A549 (cell line): ENCODE measurements at regions not wholly inside any gene's neighbourhood (a gene's known extent, or its start where the extent isn't known, plus 50 kb on each side); places are given as distances from the start of the nearest gene placed in this dataset.
A peak's percentile ranks its signal among the peaks of the same experiment; 100 is the strongest.

Experiments
- ATAC-seq, 2 experiments: fragments of 200-7000 bp in 1 of 2; fragments of >200 bp in 1 of 2; cut with Nextera tagmentation in 1 of 2; cut with Tn5 transposase in 1 of 2; 3 replicates each; pipeline versions ENCODE4 v1.8.0 to v1.9.1; 2018 to 2020; ENCODE audit warnings: mild to moderate bottlenecking in 1 of 2, moderate library complexity in 1 of 2
- CTCF ChIA-PET: fragments of 300-600 bp; sonication (Branson Sonifier 250); formaldehyde crosslinking; extraction: SDS; loops from one replicate; lab custom pipeline; 2021; ENCODE audit warnings: antibody characterized with exemption, inconsistent platforms; lab: Yijun Ruan, JAX
- POLR2A ChIA-PET: fragments of 350-600 bp; formaldehyde crosslinking; extraction: SDS; loops from one replicate; lab custom pipeline; 2021; ENCODE audit warnings: antibody characterized with exemption, inconsistent platforms; lab: Yijun Ruan, JAX
- DNase-seq, 2 experiments: peaks; one replicate each; pipeline versions ENCODE4 v3.0.0 to v3.0.0-alpha.2; 2011 to 2016; ENCODE audit warnings: low read depth in 1 of 2, low spot score in 1 of 2
- FAIRE-seq: peaks from 2 replicates; lab custom pipeline; 2011; peaks lifted over from hg19 to GRCh38; lab: Jason Lieb, UNC
- H3K27ac ChIP-seq, 2 experiments: fragments of >200 bp; sonication (Bioruptor Twin); formaldehyde crosslinking; 3 replicates each; pipeline ENCODE4 v1.5.1; 2016 to 2017
- H3K4me1 ChIP-seq: fragments of >200 bp; sonication (Bioruptor Twin); formaldehyde crosslinking; 3 replicates; pipeline ENCODE4 v1.6.1; 2016
- H3K4me2 ChIP-seq: fragments of >200 bp; sonication (Bioruptor Twin); formaldehyde crosslinking; 3 replicates; pipeline ENCODE4 v1.6.1; 2016
- H3K4me3 ChIP-seq: fragments of >200 bp; sonication (Bioruptor Twin); formaldehyde crosslinking; 3 replicates; pipeline ENCODE4 v1.5.1; 2016
- H3K9me3 ChIP-seq: fragments of >200 bp; sonication (Bioruptor Twin); formaldehyde crosslinking; 3 replicates; pipeline ENCODE4 v1.6.1; 2016
- CHD2 ChIP-seq: fragments of 150-350 bp; IDR thresholded peaks from 2 replicates; pipeline ENCODE4 v1.6.1; 2014; ENCODE audit warnings: low read length; ENCODE audit not compliant: partially characterized antibody
- E2F6 ChIP-seq: IDR thresholded peaks from 2 replicates; pipeline ENCODE4 v1.6.1; 2012; ENCODE audit warnings: low read depth, borderline replicate concordance
- EHMT2 ChIP-seq: fragments of 200-600 bp; sonication (generic); IDR thresholded peaks from 2 replicates; pipeline ENCODE4 v1.6.1; 2016; ENCODE audit warnings: antibody characterized with exemption, low read depth, mild to moderate bottlenecking, moderate library complexity
- EP300 ChIP-seq, 2 experiments: fragments of >200 bp; sonication (Bioruptor Twin); formaldehyde crosslinking; IDR thresholded peaks; 2 replicates in 1 of 2; 3 replicates in 1 of 2; pipeline ENCODE4 v1.6.1; 2016 to 2017
- ESRRA ChIP-seq: fragments of 150-350 bp; IDR thresholded peaks from 2 replicates; pipeline ENCODE4 v1.6.1; 2014; ENCODE audit warnings: mild to moderate bottlenecking, low read length, borderline replicate concordance
- FOSL2 ChIP-seq, 2 experiments: fragments of 450-650 bp in 1 of 2; fragments of >200 bp in 1 of 2; sonication (Bioruptor Twin) in 1 of 2; formaldehyde crosslinking; IDR thresholded peaks; 2 replicates each; pipeline versions ENCODE4 v1.5.0 to v1.6.1; 2016 to 2020; ENCODE audit warnings: mild to moderate bottlenecking in 1 of 2, moderate library complexity in 1 of 2
- FOXS1 ChIP-seq: fragments of 250-450 bp; sonication (Bioruptor Pico); IDR thresholded peaks from 2 replicates; pipeline ENCODE4 v1.5.0; 2020; ENCODE audit warnings: mild to moderate bottlenecking, moderate library complexity
- HMGXB4 ChIP-seq: fragments of 250-450 bp; sonication (Bioruptor Pico); IDR thresholded peaks from 2 replicates; pipeline ENCODE4 v1.5.0; 2021; ENCODE audit warnings: mild to moderate bottlenecking, moderate library complexity, borderline replicate concordance
- JUN ChIP-seq, 2 experiments: fragments of >200 bp; sonication (Bioruptor Twin); formaldehyde crosslinking; IDR thresholded peaks; 2 replicates in 1 of 2; 3 replicates in 1 of 2; pipeline ENCODE4 v1.6.1; 2016 to 2017
- JUNB ChIP-seq: fragments of >200 bp; sonication (Bioruptor Twin); formaldehyde crosslinking; IDR thresholded peaks from 2 replicates; pipeline ENCODE4 v1.6.1; 2016
- KDM1A ChIP-seq: fragments of 200-600 bp; sonication (generic); IDR thresholded peaks from 2 replicates; pipeline ENCODE4 v1.6.1; 2016; ENCODE audit warnings: low read depth, mild to moderate bottlenecking
- KDM5A ChIP-seq: fragments of 200-600 bp; sonication (generic); IDR thresholded peaks from 2 replicates; pipeline ENCODE4 v1.6.1; 2016; ENCODE audit warnings: antibody characterized with exemption, mild to moderate bottlenecking
- MAFK ChIP-seq: fragments of 450-650 bp; IDR thresholded peaks from 2 replicates; pipeline ENCODE4 v1.6.1; 2014; ENCODE audit not compliant: partially characterized antibody
- MAZ ChIP-seq: fragments of 150-350 bp; IDR thresholded peaks from 2 replicates; pipeline ENCODE4 v1.6.1; 2014; ENCODE audit warnings: antibody characterized with exemption, low read depth, low read length, borderline replicate concordance
- MYC ChIP-seq: IDR thresholded peaks from 2 replicates; pipeline ENCODE4 v1.6.1; 2012; ENCODE audit warnings: mild to moderate bottlenecking, inconsistent platforms, low read length, improper control_type of control experiment, borderline replicate concordance
- NPAS2 ChIP-seq: fragments of 250-450 bp; sonication (Bioruptor Pico); IDR thresholded peaks from 2 replicates; pipeline ENCODE4 v1.8.0; 2022; ENCODE audit warnings: mild to moderate bottlenecking, moderate library complexity, borderline replicate concordance
- PBX3 ChIP-seq: IDR thresholded peaks from 2 replicates; pipeline ENCODE4 v1.6.1; 2012
- PHF8 ChIP-seq: fragments of 200-600 bp; sonication (generic); IDR thresholded peaks from 2 replicates; pipeline ENCODE4 v1.6.1; 2016; ENCODE audit warnings: low read depth, mild to moderate bottlenecking, antibody characterized with exemption, moderate library complexity, borderline replicate concordance
- RAD21 ChIP-seq, 2 experiments: fragments of >200 bp in 1 of 2; sonication (Bioruptor Twin) in 1 of 2; formaldehyde crosslinking in 1 of 2; IDR thresholded peaks in 1 of 2; conservative IDR thresholded peaks in 1 of 2; 2 replicates in 1 of 2; 3 replicates in 1 of 2; pipeline ENCODE4 v1.6.1; 2012 to 2018; ENCODE audit warnings: inconsistent platforms in 1 of 2
- RARB ChIP-seq: fragments of 250-450 bp; sonication (Bioruptor Pico); IDR thresholded peaks from 2 replicates; pipeline ENCODE4 v1.8.0; 2021; ENCODE audit warnings: mild to moderate bottlenecking, moderate library complexity
- RCOR1 ChIP-seq: fragments of 150-350 bp; IDR thresholded peaks from 2 replicates; pipeline ENCODE4 v1.6.1; 2014; ENCODE audit warnings: antibody characterized with exemption, low read length, low read depth
- RNF2 ChIP-seq: fragments of 200-600 bp; sonication (generic); IDR thresholded peaks from 2 replicates; pipeline ENCODE4 v1.6.1; 2016; ENCODE audit warnings: low read depth, mild to moderate bottlenecking, antibody characterized with exemption, moderate library complexity, borderline replicate concordance
- SREBF2 ChIP-seq: fragments of 450-650 bp; IDR thresholded peaks from 2 replicates; pipeline ENCODE4 v1.6.1; 2014; ENCODE audit warnings: mild to moderate bottlenecking, moderate library complexity
- TFCP2L1 ChIP-seq: fragments of 250-450 bp; sonication (Bioruptor Pico); IDR thresholded peaks from 2 replicates; pipeline ENCODE4 v1.5.0; 2021; ENCODE audit warnings: mild to moderate bottlenecking
- ZC3H11A ChIP-seq: fragments of 450-650 bp; IDR thresholded peaks from 2 replicates; pipeline ENCODE4 v1.6.1; 2014; ENCODE audit warnings: antibody characterized with exemption, mild to moderate bottlenecking
- ZNF302 ChIP-seq: fragments of 250-450 bp; sonication (Bioruptor Pico); IDR thresholded peaks from 2 replicates; pipeline ENCODE4 v1.9.0; 2021; ENCODE audit warnings: inconsistent platforms, mild to moderate bottlenecking, moderate library complexity
- WGBS: methylation state at CpG from one replicate; pipeline ENCODE4 v1.1.6; 2017; ENCODE audit errors: missing lambda C conversion rate; 5-methylcytosine and 5-hydroxymethylcytosine counted together

- WGBS: 80% methylated on average over 21 of the region's 21 CpGs
- no peaks in the 10 kb centered on the region for H3K4me1 ChIP-seq
- POLR2A ChIA-PET: no interaction called here
- ATAC-seq (no peak), DNase-seq (no peak), FAIRE-seq (no peak)
- TF ChIP-seq HMGXB4 (CRISPR knock-in tag) (no peak), EP300 (IDR thresholded peaks at IDR 0.05) (no peak), PBX3 (no peak), MAFK (no peak), EHMT2 (no peak), TFCP2L1 (CRISPR knock-in tag) (no peak), JUN (IDR thresholded peaks at IDR 0.05) (no peak), PHF8 (no peak), RAD21 (conservative IDR thresholded peaks at IDR 0.05 in 1 of 2, IDR thresholded peaks at IDR 0.05 in 1 of 2) (no peak), KDM5A (no peak), CHD2 (no peak), NPAS2 (CRISPR knock-in tag) (no peak), SREBF2 (no peak), RARB (CRISPR knock-in tag) (no peak), ZC3H11A (no peak)
- H3K27ac ChIP-seq: no peak overlapping the region
- no peak overlapping the region for H3K4me2 ChIP-seq
- CTCF ChIA-PET: no interaction called here
- no peaks in the 10 kb centered on the region for H3K9me3 ChIP-seq
- no peak overlapping the region for H3K4me3 ChIP-seq
Observed at GRCh38 chr3:84125760-84126159, 833.0 kb upstream of the CADM2 start.

GRCh38 chr3:84126160-84126559, 832.6 kb upstream of the CADM2 start:
- Histone ChIP-seq H3K4me1 (no peaks in the 10 kb centered on the region), H3K4me2 (no peak overlapping the region), H3K27ac (no peak overlapping the region), H3K4me3 (no peak overlapping the region), H3K9me3 (no peaks in the 10 kb centered on the region)
- CTCF ChIA-PET: no interaction called here
- WGBS: 82% methylated on average over 13 of the region's 16 CpGs
- ATAC-seq (no peak), FAIRE-seq (no peak), DNase-seq (no peak)
- POLR2A ChIA-PET: no interaction called here
- TF ChIP-seq MAFK (peak; percentile 24), RNF2 (no peak)

- FAIRE-seq: no peak
- no peak for TF ChIP-seq PBX3
- no peak for TF ChIP-seq KDM1A
- no peak for TF ChIP-seq FOSL2 (IDR thresholded peaks at IDR 0.05)
- no peak for TF ChIP-seq FOSL2 (CRISPR knock-in tag; IDR thresholded peaks at IDR 0.05)
- TF ChIP-seq MYC: no peak
- no peak for TF ChIP-seq RCOR1
- no peak for TF ChIP-seq ESRRA
- no peak for TF ChIP-seq E2F6
- no peak for TF ChIP-seq MAZ
- TF ChIP-seq JUNB: no peak
- TF ChIP-seq ZNF302 (CRISPR knock-in tag): no peak
- TF ChIP-seq FOXS1 (CRISPR knock-in tag): no peak
- TF ChIP-seq, all 56 proteins: peak for 0
- H3K9me3 ChIP-seq: no peaks in the 10 kb centered on the region
- no peaks in the 10 kb centered on the region for H3K4me1 ChIP-seq
- WGBS: 2% methylated on average over 2 of the region's 2 CpGs
- ATAC-seq (no peak), DNase-seq (no peak)
- no peak overlapping the region for H3K27ac ChIP-seq
- no peak overlapping the region for H3K4me2 ChIP-seq
- POLR2A ChIA-PET: no interaction called here
- no peak overlapping the region for H3K4me3 ChIP-seq
- CTCF ChIA-PET: no interaction called here
Observed at GRCh38 chr3:84128024-84128423, 830.8 kb upstream of the CADM2 start.
